Fibroblast of the conjunctiva (primary cell): ENCODE measurements at regions not wholly inside any gene's neighbourhood (a gene's known extent, or its start where the extent isn't known, plus 50 kb on each side); places are given as distances from the start of the nearest gene placed in this dataset.
"Not testable (repeated sequence)": the region's sequence is repeated elsewhere in the genome, so short reads cannot be mapped to it uniquely, and the experiment has no call there.

Source experiments
- DNase-seq: peaks from one replicate; pipeline ENCODE4 v3.0.0-alpha.2; 2010; ENCODE audit warnings: low read depth

GRCh38 chr2:36052819-36053218, 302.8 kb upstream of the CRIM1 start:
- DNase-seq, result no peak

GRCh38 chr2:36044411-36044810, 311.2 kb upstream of the CRIM1 start:
- no peak for DNase-seq

GRCh38 chr2:36035137-36035536, 320.4 kb upstream of the CRIM1 start:
- no peak for DNase-seq

GRCh38 chr2:36032046-36032445, 323.5 kb upstream of the CRIM1 start:
- DNase-seq, result no peak

GRCh38 chr2:36031471-36031870, 324.1 kb upstream of the CRIM1 start:
- DNase-seq, result no peak

DNA sequence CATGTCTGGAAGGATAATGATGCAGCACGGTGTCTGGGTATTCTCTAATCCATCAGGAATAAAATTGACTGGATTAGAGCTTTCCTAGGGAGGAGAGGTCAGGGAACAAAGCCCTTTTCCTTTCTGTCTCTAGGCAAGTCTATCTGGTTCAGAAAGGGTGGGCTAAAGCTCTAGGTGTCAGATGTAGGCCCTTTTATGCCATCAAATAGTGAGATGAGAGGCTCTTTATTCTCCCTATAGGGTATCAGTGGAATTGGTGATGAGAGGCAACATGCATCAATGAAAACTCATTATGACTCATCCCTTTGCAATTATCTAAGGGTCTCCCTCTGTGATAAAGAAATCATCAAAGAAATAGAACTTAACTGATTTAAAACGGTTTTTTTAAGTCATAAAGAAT, 328.0 kb upstream of the CRIM1 start:
- no peak for DNase-seq

GRCh38 chr2:36013064-36013463, 342.5 kb upstream of the CRIM1 start:
- no peak for DNase-seq

DNA sequence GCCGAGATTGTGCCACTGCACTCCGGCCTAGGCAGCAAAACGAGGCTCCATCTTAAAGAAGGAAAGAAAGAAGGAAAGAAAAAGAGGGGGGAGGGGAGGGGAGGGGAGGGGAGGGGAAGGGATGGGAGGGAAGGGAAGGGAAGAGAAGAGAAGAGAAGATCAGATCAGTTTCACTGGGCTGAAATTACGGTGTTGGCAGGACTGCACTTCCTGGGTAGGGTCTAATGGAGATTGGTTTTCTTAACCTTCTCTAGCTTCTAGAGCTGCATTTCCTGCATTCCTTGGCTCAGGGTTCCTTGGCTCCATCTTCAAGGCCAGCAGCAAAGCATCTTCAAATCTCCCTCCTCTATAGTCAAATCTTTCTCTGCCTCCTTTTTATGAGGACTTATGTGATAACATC, 349.1 kb upstream of the CRIM1 start:
- no peak for DNase-seq

DNA sequence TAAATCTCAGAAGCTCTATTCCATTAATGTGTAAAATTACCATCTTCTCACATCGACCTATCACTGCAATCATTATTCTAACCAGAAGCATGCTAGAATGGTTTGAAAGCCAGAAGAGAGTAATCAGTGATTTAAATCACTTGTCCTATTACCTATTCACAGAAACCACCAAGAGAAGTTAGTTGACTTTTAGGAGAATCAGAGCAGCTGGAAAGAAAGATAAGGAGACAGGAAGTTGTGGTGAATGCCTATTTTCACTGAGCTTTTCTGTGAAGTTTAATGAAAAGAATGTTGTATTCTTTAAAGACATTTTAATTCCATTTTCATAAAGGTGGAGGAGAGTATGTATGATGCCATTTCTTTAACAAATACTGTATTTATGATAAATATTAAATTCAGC, 352.6 kb upstream of the CRIM1 start:
- no peak for DNase-seq

DNA sequence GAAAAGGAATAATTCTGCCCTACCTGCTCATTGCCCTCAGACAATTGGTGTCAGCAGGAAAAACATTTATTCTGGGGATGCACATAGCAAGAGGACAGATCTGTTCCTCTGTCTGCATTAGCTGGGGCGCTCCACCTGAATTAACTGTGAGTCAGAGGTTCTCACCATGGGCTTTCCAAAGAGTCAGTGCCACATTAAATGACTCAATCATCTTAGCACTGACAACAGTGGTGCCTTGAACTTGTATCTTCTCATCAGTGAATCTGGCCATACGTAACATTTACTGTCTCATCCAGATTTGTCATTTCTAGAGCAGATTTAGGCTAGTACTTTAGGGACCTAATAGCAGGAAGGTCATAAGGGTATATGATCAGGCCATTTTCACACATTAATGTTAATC, 358.1 kb upstream of the CRIM1 start:
- no peak for DNase-seq

GRCh38 chr2:35989503-35989902, 366.1 kb upstream of the CRIM1 start:
- DNase-seq, result no peak

DNA sequence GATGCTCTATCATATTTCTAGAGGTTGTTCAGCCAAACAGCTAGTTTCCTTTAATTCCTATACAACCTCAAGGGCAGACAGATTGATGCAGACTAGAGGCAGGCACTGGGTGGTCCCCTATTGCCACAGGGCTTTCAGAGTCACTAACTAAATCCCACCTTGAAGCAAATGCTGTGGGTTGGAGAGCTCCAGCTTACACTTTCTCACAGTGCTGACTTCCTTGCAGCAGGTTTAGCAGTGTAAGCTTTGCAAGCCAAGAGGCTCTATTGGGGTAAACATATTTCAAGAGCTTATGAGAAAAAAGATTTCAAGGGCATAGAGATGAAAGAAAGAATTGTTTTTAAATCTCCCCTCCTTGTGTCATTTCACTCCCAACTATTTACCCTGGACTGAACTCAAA, 366.5 kb upstream of the CRIM1 start:
- no peak for DNase-seq

- DNase-seq, result no peak
Measured at GRCh38 chr2:35986871-35987270, 368.7 kb upstream of the CRIM1 start.

- no peak for DNase-seq
Measured at GRCh38 chr2:35978218-35978617, 377.4 kb upstream of the CRIM1 start.

DNA sequence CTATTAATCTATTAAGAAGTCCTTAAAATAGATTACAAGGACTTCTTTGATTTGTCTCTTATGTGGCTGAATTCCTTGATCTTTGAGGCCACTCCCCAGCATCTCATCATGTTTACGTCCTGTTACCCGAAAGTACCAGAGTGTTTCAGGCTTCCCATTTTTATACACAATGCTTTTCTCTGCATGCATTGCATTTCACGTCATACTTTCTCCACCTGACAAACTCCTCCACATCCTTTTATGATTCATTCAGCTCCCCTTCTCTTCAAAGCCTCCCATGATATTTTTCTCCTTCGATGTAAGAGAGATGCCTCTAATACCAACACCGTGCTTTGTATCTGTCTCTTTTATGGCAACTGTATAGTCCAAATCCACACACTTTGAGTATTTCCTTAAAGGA, 379.0 kb upstream of the CRIM1 start:
- DNase-seq, result no peak

GRCh38 chr2:35973737-35974132, 381.8 kb upstream of the CRIM1 start:
- no peak for DNase-seq

DNA sequence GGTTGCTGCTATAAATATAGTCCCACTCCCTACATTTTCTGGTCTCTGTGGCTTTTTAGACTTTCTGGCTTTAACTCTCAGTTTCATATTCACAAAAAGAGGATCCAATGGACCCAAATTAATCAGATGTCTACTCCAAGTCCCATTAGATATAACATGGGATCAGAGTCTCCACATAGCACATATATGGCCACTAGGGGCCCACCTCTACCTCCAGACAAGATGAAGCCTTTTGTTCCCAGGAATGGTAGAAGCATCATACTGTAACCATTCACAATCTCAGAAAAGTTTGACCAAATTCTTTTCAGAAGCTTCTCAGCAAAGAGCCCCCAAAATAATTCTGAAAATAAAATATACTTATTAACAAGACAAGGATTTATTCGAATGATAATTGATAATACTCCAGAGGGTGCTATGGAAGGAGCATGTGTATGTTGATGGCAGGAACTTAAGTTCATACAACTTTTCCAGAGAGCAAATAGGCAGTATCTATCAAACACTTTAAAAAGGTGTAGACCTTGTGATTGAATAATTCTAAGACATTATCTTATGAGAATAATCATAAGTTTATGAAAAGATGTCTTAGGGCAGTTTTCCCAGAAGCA, 382.3 kb upstream of the CRIM1 start:
- DNase-seq, result peak; percentile 3

DNA sequence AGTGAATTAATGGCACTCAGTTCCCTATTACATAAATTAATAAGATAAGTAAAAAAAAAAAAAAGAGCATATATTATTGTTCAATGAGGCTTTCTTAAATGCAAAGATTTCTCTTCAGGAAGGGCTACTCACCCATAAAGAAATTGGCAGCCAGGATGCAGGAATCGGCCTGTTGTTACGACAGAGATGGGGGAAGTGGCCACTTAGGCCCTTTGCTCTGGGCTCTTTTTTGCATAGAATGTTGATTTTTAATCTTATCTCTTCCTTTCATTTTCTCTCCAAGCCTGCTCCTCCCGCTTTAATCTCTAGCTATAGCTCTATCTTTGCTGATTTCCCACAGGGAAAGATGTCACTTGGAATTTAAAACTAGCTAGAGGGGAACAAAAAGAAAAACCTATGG, 391.8 kb upstream of the CRIM1 start:
- no peak for DNase-seq

GRCh38 chr2:35963357-35963756, 392.2 kb upstream of the CRIM1 start:
- no peak for DNase-seq

DNA sequence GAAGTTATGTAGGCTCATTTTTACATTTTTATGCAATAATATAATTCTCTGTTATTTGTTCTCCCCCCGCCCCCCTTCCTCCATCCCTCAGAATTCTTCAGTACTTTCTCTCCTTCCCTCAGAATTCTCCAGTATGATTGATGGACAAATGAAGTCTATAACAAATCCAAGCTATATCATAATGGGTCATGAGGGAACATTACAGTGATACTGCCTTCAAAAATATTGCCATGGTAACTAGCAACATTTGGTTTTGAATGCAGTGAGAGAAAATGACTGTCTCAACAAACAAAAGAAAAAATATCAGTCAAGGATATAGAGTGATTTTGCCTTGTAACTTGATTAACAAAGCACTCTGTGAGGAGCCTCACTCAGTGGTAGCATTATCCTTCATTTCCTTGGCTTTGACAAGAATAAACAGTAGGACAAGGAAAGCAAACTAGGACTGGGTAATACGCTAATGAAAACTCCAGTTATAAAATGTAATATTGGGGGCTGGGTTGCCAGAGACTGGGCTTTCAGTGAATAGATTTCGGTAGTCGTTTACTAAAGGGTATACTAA, 392.9 kb upstream of the CRIM1 start:
- DNase-seq, result no peak

- DNase-seq, result no peak
Measured at GRCh38 chr2:35960596-35960995, 395.0 kb upstream of the CRIM1 start.

- DNase-seq, result not testable (repeated sequence)
Measured at GRCh38 chr2:35957053-35957452, 398.5 kb upstream of the CRIM1 start.

- no peak for DNase-seq
Measured at GRCh38 chr2:35946478-35946877, 409.1 kb upstream of the CRIM1 start.

- DNase-seq, result no peak
Measured at GRCh38 chr2:35938838-35939237, 416.7 kb upstream of the CRIM1 start.

- no peak for DNase-seq
Measured at GRCh38 chr2:35933031-35933430, 422.5 kb upstream of the CRIM1 start.
